Effector CD8-positive, alpha-beta T cell (primary cell): ENCODE measurements at regions not wholly inside any gene's neighbourhood (a gene's known extent, or its start where the extent isn't known, plus 50 kb on each side); places are given as distances from the start of the nearest gene placed in this dataset.
"Not testable (repeated sequence)": the region's sequence is repeated elsewhere in the genome, so short reads cannot be mapped to it uniquely, and the experiment has no call there.

Experiments
- DNase-seq: peaks from one replicate; lab custom pipeline; 2025; lab: John Stamatoyannopoulos, UW

- not testable (repeated sequence) for DNase-seq
Measured at GRCh38 chr17:77290759-77291558, 150.2 kb downstream of the SEC14L1 start.

DNA sequence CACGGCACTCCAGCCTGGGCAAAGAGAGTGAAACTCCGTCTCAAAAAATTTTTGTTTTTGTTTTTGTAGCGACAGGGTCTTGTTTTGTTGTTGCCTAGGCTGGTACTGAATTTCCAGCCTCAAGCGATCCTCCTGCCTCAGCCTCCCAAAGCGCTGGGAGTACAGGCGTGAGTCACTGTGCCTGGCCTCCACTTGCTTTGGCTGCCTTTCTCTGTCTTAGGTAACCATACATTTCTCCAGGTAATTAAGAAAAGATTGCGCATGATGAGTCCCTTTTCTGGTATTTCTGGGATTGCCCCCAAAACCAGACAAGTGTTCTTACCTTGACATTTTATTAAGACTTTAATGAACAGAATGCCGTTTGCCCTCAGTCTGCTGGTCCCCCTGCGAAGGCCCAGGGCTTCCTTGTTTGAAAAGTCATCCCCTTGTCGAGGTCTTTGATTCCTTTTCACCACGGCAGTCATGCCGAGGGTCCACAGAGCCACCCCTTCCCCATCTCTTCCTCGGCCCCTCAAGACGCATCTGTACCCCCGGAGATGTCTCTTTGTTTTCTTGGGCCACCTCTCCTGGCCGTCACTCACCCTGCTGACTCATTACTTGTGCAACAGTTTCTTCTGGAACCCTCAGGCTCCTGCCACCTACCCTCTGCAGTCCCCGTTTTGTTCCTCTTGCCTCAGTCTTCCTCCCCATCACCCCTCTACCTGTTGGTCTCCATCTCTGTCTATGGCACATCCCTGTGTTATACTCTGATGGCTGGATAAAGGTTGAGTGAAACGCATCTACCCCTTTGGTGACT lies 151.0 kb downstream of the SEC14L1 start:
- DNase-seq = no peak

DNA sequence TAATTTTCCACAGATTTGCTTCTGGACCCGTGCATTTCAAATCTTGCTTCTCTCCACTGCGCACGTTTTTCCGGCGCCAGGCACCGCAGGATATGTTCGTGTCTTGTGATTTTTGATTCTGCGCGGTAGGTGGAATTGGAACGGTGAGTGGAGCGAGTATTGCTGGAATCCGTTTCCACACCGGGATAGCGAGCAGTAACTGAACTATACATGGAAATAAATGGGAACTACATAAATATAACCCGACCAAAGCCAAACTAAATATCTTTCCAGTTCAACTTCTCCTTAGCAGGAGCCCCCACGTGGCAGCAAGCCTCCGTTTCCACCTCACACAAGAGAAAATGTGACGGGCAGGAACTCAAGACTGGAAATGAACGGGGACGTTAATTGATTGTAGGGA lies 154.0 kb downstream of the SEC14L1 start:
- no peak for DNase-seq

- no peak for DNase-seq
Measured at GRCh38 chr17:77295241-77295853, 154.6 kb downstream of the SEC14L1 start.

- DNase-seq = no peak
Measured at GRCh38 chr17:77296769-77297409, 156.1 kb downstream of the SEC14L1 start.

GRCh38 chr17:77297693-77298666 lies 157.2 kb downstream of the SEC14L1 start:
- DNase-seq = no peak

DNA sequence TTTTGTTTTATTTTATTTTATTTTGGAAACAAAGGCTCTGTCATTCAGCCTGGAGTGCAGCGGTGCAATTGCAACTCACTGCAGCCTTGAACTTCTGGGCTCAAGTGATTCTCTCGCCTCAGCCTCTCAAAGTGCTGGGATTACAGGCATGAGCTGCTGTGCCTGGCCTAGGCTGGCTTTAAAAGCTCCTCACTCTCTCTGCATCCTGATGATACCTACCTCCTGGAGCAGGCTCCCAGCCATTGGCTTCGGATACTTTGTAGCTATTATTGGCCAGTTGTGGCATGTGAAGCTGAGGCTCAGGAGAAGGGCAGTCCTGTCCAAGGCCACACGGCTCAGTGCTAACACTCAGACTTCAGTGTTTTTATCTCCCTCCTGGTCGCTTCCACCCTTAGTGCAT lies 158.0 kb downstream of the SEC14L1 start:
- DNase-seq = no peak

DNA sequence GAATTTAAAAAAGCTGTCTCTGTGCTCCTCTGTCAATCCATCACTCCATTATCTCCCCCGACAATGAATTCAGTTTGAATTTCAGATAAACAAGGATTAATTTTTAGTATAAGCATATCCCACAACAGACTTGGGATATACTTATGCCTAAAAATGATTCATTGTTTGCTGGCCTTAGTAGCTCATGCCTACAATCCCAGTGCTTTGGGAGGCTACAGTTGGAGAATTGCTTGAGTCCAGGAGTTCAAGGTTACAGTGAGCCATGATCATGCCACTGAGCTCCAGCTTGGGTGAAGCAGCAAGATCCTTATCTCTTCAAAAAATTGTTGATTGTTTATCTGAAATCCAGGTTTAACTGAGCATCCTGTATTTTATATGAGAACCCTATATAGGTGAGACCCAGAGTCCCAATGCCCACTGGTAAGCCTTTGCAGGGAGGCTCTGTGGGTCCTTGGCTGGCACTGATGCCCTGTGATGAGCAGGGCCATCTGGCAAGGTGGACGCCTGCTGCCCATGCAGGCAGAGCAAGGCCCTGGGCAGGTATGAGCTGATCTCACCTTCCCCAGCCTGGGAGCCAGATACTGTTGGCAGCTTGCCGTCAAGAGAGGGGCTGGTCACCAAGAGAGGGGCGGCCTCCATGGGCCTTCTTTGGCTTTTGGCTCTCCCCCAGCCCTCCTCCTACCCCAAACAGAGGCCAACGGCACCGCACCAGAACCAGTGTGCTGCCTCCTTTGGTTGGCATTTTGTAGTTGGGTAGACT lies 158.7 kb downstream of the SEC14L1 start:
- no peak for DNase-seq

- DNase-seq = no peak
Measured at GRCh38 chr17:77300016-77300686, 159.4 kb downstream of the SEC14L1 start.

DNA sequence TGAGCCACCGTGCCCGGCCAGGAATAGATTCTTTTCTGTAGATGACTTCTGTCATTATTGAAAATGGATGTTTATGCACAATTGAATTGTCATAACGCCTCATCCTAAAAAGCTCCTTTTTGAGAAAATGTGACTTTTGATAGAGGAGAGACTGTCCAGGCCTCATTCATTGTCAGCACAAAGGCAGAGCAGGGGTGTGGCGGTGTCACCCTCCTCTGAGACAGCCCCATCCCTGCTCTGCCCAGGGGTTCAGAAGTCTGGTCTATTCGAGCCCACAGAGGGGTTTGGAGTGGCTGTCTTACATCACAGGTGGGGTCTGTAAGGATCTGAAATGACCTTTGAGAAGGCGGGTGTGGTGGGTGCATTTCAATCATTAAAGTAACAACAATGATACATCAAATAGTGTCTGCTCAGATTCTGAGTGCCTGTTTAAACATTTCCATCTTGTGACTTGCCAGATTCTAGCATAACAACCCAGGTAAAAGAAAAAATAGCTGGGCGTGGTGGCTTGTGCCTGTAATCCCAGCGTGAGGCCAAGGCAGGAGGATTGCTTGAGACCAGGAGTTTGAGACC lies 161.0 kb downstream of the SEC14L1 start:
- DNase-seq = no peak

- DNase-seq = no peak
Measured at GRCh38 chr17:77302682-77303081, 161.9 kb downstream of the SEC14L1 start.

DNA sequence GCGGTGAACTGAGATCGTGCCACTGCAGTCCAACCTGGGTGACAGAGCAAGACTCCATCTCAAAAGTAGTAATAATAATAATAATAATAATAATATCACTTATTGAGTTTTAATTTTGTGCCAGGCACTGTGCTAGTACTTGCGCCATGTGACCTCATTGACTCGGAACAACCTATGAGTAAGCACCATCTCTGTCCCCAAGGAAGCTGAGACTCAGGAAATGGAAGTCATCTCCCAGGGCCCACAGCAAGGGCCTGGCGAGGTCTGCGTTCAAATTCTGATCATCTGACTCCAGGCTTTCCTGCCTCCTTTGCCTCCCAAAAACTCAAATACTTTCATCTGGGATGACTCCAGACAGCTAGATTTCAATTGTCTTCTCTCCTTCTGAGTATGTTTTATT lies 162.9 kb downstream of the SEC14L1 start:
- no peak for DNase-seq

DNA sequence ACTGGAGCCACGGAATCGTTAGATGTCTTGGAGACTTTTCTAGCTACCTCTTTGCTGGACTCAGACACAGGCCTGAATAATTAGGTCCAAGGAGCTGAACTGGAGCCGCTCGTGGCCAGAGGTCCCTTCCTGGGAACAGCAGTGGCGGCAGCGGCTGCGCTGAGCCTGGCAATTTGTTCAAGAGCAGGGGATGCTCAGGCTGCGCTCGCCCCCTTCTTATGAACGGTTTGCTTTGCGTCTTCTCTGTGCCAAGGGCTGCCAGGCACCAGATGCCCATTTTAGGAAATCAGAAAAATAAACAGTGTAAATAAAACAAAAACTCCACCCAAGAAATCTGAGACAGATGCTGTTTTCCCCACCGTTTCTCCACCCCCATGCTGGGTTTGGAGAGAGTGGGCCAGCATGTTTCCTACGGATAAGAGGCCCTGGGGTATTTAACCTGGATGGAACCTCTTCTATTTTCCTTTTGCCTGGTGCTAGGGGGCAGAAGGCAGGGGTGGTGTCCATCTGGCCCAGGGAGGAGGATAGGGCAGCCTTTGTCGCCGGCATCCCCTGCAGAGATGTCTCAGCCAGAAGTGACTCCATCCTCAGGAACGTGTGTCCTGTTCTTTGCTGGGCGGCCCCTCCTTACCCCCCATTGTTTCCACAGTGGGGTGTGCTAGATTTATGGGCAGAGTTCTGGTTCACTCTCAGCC lies 163.4 kb downstream of the SEC14L1 start:
- DNase-seq = no peak

- no peak for DNase-seq
Measured at GRCh38 chr17:77304746-77305473, 164.1 kb downstream of the SEC14L1 start.

- DNase-seq = no peak
Measured at GRCh38 chr17:77306048-77306789, 165.4 kb downstream of the SEC14L1 start.

DNA sequence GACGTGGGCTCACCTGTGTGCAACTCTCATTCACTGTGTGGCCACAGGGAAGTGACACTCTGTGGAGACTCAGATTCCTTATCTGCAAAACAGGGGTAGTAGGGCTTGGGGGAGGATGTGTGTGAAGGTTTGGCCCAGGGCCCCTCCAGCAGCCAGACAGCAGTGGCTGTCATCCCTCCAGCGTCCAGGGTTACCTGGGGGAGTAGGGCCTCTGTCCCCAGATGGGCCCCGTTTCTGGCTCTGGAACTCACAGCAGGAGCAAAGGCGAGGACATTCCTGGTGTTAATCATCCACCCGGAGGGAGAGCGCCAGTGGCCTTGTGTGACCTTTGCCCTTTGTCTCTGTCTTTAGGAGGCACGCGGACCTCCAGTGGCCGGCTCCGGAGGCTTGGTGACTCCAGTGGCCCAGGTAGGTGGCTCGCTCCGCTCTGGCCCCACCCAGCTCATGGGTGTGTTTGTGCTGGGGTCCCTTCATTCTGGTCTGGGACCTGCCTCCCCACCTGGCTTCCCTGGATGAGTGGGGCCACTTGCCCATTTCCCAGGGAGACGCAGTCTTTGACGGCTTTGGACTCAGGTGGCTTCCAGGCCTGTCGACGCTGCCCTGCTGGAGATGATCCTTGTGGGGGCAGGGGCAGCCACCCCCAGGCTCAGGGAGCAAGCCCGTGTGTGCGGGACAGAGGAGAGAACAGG lies 166.2 kb downstream of the SEC14L1 start:
- DNase-seq = no peak
